ENCODE measurements at regions not wholly inside any gene's neighbourhood (a gene's known extent, or its start where the extent isn't known, plus 50 kb on each side); places are given as distances from the start of the nearest gene placed in this dataset.

- TF ChIP-seq CTCF (IDR thresholded peaks at IDR 0.05), result no peak
- Mint-ChIP-seq H3K27me3 (ENCODE audit: low read depth) (no peaks in the 10 kb centered on the region), H3K9me3 (ENCODE audit: low read depth) (peaks cover 6% of the 10 kb centered on the region), H3K27ac (ENCODE audit: unreplicated experiment) (no peak overlapping the region), H3K4me3 (ENCODE audit: unreplicated experiment) (no peak overlapping the region), H3K4me1 (ENCODE audit: low read depth) (no peaks in the 10 kb centered on the region), H3K36me3 (ENCODE audit: low read depth) (no peaks in the 10 kb centered on the region)
- DNase-seq (ENCODE audit: low spot score), result no peak
Observed at GRCh38 chr4:160826339-160826679, 1337.5 kb downstream of the FSTL5 start.

- no peak overlapping the region for H3K27ac Mint-ChIP-seq (ENCODE audit: unreplicated experiment)
- no peaks in the 10 kb centered on the region for H3K4me1 Mint-ChIP-seq (ENCODE audit: low read depth)
- H3K9me3 Mint-ChIP-seq (ENCODE audit: low read depth), result no peaks in the 10 kb centered on the region
- no peak for TF ChIP-seq CTCF (IDR thresholded peaks at IDR 0.05)
- no peak for DNase-seq (ENCODE audit: low spot score)
- H3K36me3 Mint-ChIP-seq (ENCODE audit: low read depth), result no peaks in the 10 kb centered on the region
- H3K4me3 Mint-ChIP-seq (ENCODE audit: unreplicated experiment), result no peak overlapping the region
- no peaks in the 10 kb centered on the region for H3K27me3 Mint-ChIP-seq (ENCODE audit: low read depth)
Observed at GRCh38 chr4:160831165-160831922, 1332.5 kb downstream of the FSTL5 start.

- H3K4me3 Mint-ChIP-seq (ENCODE audit: unreplicated experiment), result no peak overlapping the region
- H3K4me1 Mint-ChIP-seq (ENCODE audit: low read depth), result no peaks in the 10 kb centered on the region
- H3K36me3 Mint-ChIP-seq (ENCODE audit: low read depth), result no peaks in the 10 kb centered on the region
- no peak overlapping the region for H3K27ac Mint-ChIP-seq (ENCODE audit: unreplicated experiment)
- H3K9me3 Mint-ChIP-seq (ENCODE audit: low read depth), result no peaks in the 10 kb centered on the region
- H3K27me3 Mint-ChIP-seq (ENCODE audit: low read depth), result no peaks in the 10 kb centered on the region
- TF ChIP-seq CTCF (IDR thresholded peaks at IDR 0.05), result no peak
- DNase-seq (ENCODE audit: low spot score), result no peak
Observed at GRCh38 chr4:160835789-160836188, 1328.0 kb downstream of the FSTL5 start.

- no peaks in the 10 kb centered on the region for H3K9me3 Mint-ChIP-seq (ENCODE audit: low read depth)
- no peaks in the 10 kb centered on the region for H3K4me1 Mint-ChIP-seq (ENCODE audit: low read depth)
- no peak overlapping the region for H3K27ac Mint-ChIP-seq (ENCODE audit: unreplicated experiment)
- DNase-seq (ENCODE audit: low spot score), result no peak
- H3K27me3 Mint-ChIP-seq (ENCODE audit: low read depth), result no peaks in the 10 kb centered on the region
- no peaks in the 10 kb centered on the region for H3K36me3 Mint-ChIP-seq (ENCODE audit: low read depth)
- no peak overlapping the region for H3K4me3 Mint-ChIP-seq (ENCODE audit: unreplicated experiment)
- no peak for TF ChIP-seq CTCF (IDR thresholded peaks at IDR 0.05)
Observed at GRCh38 chr4:160836431-160836830, 1327.4 kb downstream of the FSTL5 start.

- H3K36me3 Mint-ChIP-seq (ENCODE audit: low read depth), result no peaks in the 10 kb centered on the region
- DNase-seq (ENCODE audit: low spot score), result no peak
- peaks cover 13% of the 10 kb centered on the region for H3K4me1 Mint-ChIP-seq (ENCODE audit: low read depth)
- H3K9me3 Mint-ChIP-seq (ENCODE audit: low read depth), result no peaks in the 10 kb centered on the region
- no peak overlapping the region for H3K27ac Mint-ChIP-seq (ENCODE audit: unreplicated experiment)
- H3K27me3 Mint-ChIP-seq (ENCODE audit: low read depth), result no peaks in the 10 kb centered on the region
- no peak for TF ChIP-seq CTCF (IDR thresholded peaks at IDR 0.05)
- H3K4me3 Mint-ChIP-seq (ENCODE audit: unreplicated experiment), result no peak overlapping the region
Observed at GRCh38 chr4:160846121-160846520, 1317.7 kb downstream of the FSTL5 start.
